ENCODE measurements at regions not wholly inside any gene's neighbourhood (a gene's known extent, or its start where the extent isn't known, plus 50 kb on each side); places are given as distances from the start of the nearest gene placed in this dataset.

GRCh38 chr2:47999512-47999911, 93.2 kb upstream of the FBXO11 start:
- intact Hi-C loops (cut with micrococcal nuclease), result no loop called here
- Mint-ChIP-seq H3K4me3 (no peak overlapping the region), H3K27ac (no peak overlapping the region), H3K4me1 (peaks cover 0 to 5% (median 0%) of the 10 kb centered on the region in 7 donors), H3K9me3 (no peaks in the 10 kb centered on the region), H3K27me3 (peaks cover 0 to 8% (median 3%) of the 10 kb centered on the region in 5 donors), H3K36me3 (no peaks in the 10 kb centered on the region)
- CTCF ChIA-PET, result no interaction called here
- ATAC-seq (no peak), DNase-seq (no peak)
- H3K4me3 ChIP-seq (ENCODE audit: low read length), result no peak overlapping the region
- H3K27me3 ChIP-seq (ENCODE audit: control insufficient read depth in 2 of 2, insufficient read depth in 2 of 2, low read length in 2 of 2), result no peaks in the 10 kb centered on the region
- no peaks in the 10 kb centered on the region for H3K9me3 ChIP-seq (ENCODE audit: control insufficient read depth in 2 of 3, low read length in 3 of 3)
- H3K27ac ChIP-seq (ENCODE audit: low read depth, low read length), result no peak overlapping the region
- no peaks in the 10 kb centered on the region for H3K36me3 ChIP-seq (ENCODE audit: control insufficient read depth in 2 of 3, insufficient read depth in 3 of 3, low read length in 3 of 3)
- H3K4me1 ChIP-seq (ENCODE audit: control insufficient read depth in 2 of 2, insufficient read depth in 2 of 2, low read length in 2 of 2), result no peaks in the 10 kb centered on the region
- POLR2A ChIA-PET, result no interaction called here

- no peaks in the 10 kb centered on the region for H3K36me3 Mint-ChIP-seq
- Histone ChIP-seq H3K4me3 (ENCODE audit: low read length) (no peak overlapping the region), H3K27ac (ENCODE audit: low read depth, low read length) (no peak overlapping the region), H3K36me3 (ENCODE audit: control insufficient read depth in 2 of 3, insufficient read depth in 3 of 3, low read length in 3 of 3) (no peaks in the 10 kb centered on the region), H3K4me1 (ENCODE audit: control insufficient read depth in 2 of 2, insufficient read depth in 2 of 2, low read length in 2 of 2) (no peaks in the 10 kb centered on the region), H3K9me3 (ENCODE audit: control insufficient read depth in 2 of 3, low read length in 3 of 3) (no peaks in the 10 kb centered on the region), H3K27me3 (ENCODE audit: control insufficient read depth in 2 of 2, insufficient read depth in 2 of 2, low read length in 2 of 2) (no peaks in the 10 kb centered on the region)
- intact Hi-C loops (cut with micrococcal nuclease), result no loop called here
- CTCF ChIA-PET, result no interaction called here
- DNase-seq (no peak), ATAC-seq (no peak)
- peaks cover 0 to 2% (median 0%) of the 10 kb centered on the region in 11 donors for H3K9me3 Mint-ChIP-seq
- no peak overlapping the region for H3K4me3 Mint-ChIP-seq
- POLR2A ChIA-PET, result no interaction called here
- peaks cover 0 to 5% (median 0%) of the 10 kb centered on the region in 7 donors for H3K4me1 Mint-ChIP-seq
- H3K27me3 Mint-ChIP-seq, result peaks cover 0 to 8% (median 0%) of the 10 kb centered on the region in 5 donors
- no peak overlapping the region for H3K27ac Mint-ChIP-seq
Observed at GRCh38 chr2:48001498-48001897, 95.2 kb upstream of the FBXO11 start.

GRCh38 chr2:48006094-48006493, 99.8 kb upstream of the FBXO11 start:
- Histone ChIP-seq H3K36me3 (ENCODE audit: control insufficient read depth in 2 of 3, insufficient read depth in 3 of 3, low read length in 3 of 3) (no peaks in the 10 kb centered on the region), H3K4me3 (ENCODE audit: low read length) (no peak overlapping the region), H3K4me1 (ENCODE audit: control insufficient read depth in 2 of 2, insufficient read depth in 2 of 2, low read length in 2 of 2) (no peaks in the 10 kb centered on the region), H3K27me3 (ENCODE audit: control insufficient read depth in 2 of 2, insufficient read depth in 2 of 2, low read length in 2 of 2) (no peaks in the 10 kb centered on the region), H3K9me3 (ENCODE audit: control insufficient read depth in 2 of 3, low read length in 3 of 3) (no peaks in the 10 kb centered on the region), H3K27ac (ENCODE audit: low read depth, low read length) (no peak overlapping the region)
- Mint-ChIP-seq H3K36me3 (peaks cover 0 to 3% (median 0%) of the 10 kb centered on the region in 5 donors), H3K9me3 (peaks cover 0 to 14% (median 0%) of the 10 kb centered on the region in 11 donors), H3K4me3 (no peak overlapping the region), H3K27ac (no peak overlapping the region), H3K27me3 (peaks cover 0 to 19% (median 2%) of the 10 kb centered on the region in 5 donors), H3K4me1 (peaks cover 0 to 5% (median 0%) of the 10 kb centered on the region in 7 donors)
- intact Hi-C loops (cut with micrococcal nuclease), result no loop called here
- ChIA-PET POLR2A (no interaction called here), CTCF (no interaction called here)
- ATAC-seq (no peak), DNase-seq (no peak)

- H3K4me3 Mint-ChIP-seq, result no peak overlapping the region
- H3K36me3 ChIP-seq (ENCODE audit: control insufficient read depth in 2 of 3, insufficient read depth in 3 of 3, low read length in 3 of 3), result no peaks in the 10 kb centered on the region
- peaks cover 0 to 14% (median 0%) of the 10 kb centered on the region in 11 donors for H3K9me3 Mint-ChIP-seq
- H3K27me3 ChIP-seq (ENCODE audit: control insufficient read depth in 2 of 2, insufficient read depth in 2 of 2, low read length in 2 of 2), result no peaks in the 10 kb centered on the region
- ChIA-PET POLR2A (no interaction called here), CTCF (no interaction called here)
- intact Hi-C loops (cut with micrococcal nuclease), result no loop called here
- H3K4me3 ChIP-seq (ENCODE audit: low read length), result no peak overlapping the region
- H3K4me1 ChIP-seq (ENCODE audit: control insufficient read depth in 2 of 2, insufficient read depth in 2 of 2, low read length in 2 of 2), result no peaks in the 10 kb centered on the region
- no peak for ATAC-seq
- H3K4me1 Mint-ChIP-seq, result no peaks in the 10 kb centered on the region
- no peak for DNase-seq
- H3K27ac ChIP-seq (ENCODE audit: low read depth, low read length), result no peak overlapping the region
- no peak overlapping the region for H3K27ac Mint-ChIP-seq
- peaks cover 0 to 14% (median 5%) of the 10 kb centered on the region in 5 donors for H3K27me3 Mint-ChIP-seq
- H3K9me3 ChIP-seq (ENCODE audit: control insufficient read depth in 2 of 3, low read length in 3 of 3), result no peaks in the 10 kb centered on the region
- H3K36me3 Mint-ChIP-seq, result peaks cover 0 to 3% (median 0%) of the 10 kb centered on the region in 5 donors
Observed at GRCh38 chr2:48007699-48008268, 101.5 kb upstream of the FBXO11 start.

- Mint-ChIP-seq H3K36me3 (peaks cover 0 to 3% (median 0%) of the 10 kb centered on the region in 5 donors), H3K4me1 (no peaks in the 10 kb centered on the region), H3K9me3 (peaks cover 0 to 14% (median 0%) of the 10 kb centered on the region in 11 donors), H3K27ac (no peak overlapping the region), H3K27me3 (peaks cover 0 to 14% (median 5%) of the 10 kb centered on the region in 5 donors), H3K4me3 (no peak overlapping the region)
- intact Hi-C loops (cut with micrococcal nuclease), result no loop called here
- POLR2A ChIA-PET, result no interaction called here
- Histone ChIP-seq H3K9me3 (ENCODE audit: control insufficient read depth in 2 of 3, low read length in 3 of 3) (no peaks in the 10 kb centered on the region), H3K36me3 (ENCODE audit: control insufficient read depth in 2 of 3, insufficient read depth in 3 of 3, low read length in 3 of 3) (no peaks in the 10 kb centered on the region), H3K4me3 (ENCODE audit: low read length) (no peak overlapping the region), H3K4me1 (ENCODE audit: control insufficient read depth in 2 of 2, insufficient read depth in 2 of 2, low read length in 2 of 2) (no peaks in the 10 kb centered on the region), H3K27me3 (ENCODE audit: control insufficient read depth in 2 of 2, insufficient read depth in 2 of 2, low read length in 2 of 2) (no peaks in the 10 kb centered on the region), H3K27ac (ENCODE audit: low read depth, low read length) (no peak overlapping the region)
- ATAC-seq (no peak), DNase-seq (no peak)
- CTCF ChIA-PET, result no interaction called here
Observed at GRCh38 chr2:48009256-48009655, 103.0 kb upstream of the FBXO11 start.

- CTCF ChIA-PET, result no interaction called here
- H3K27ac Mint-ChIP-seq, result no peak overlapping the region
- Histone ChIP-seq H3K27me3 (ENCODE audit: control insufficient read depth in 2 of 2, insufficient read depth in 2 of 2, low read length in 2 of 2) (no peaks in the 10 kb centered on the region), H3K9me3 (ENCODE audit: control insufficient read depth in 2 of 3, low read length in 3 of 3) (peaks cover 0 to 3% (median 0%) of the 10 kb centered on the region in 3 experiments), H3K4me3 (ENCODE audit: low read length) (no peak overlapping the region), H3K36me3 (ENCODE audit: control insufficient read depth in 2 of 3, insufficient read depth in 3 of 3, low read length in 3 of 3) (no peaks in the 10 kb centered on the region), H3K27ac (ENCODE audit: low read depth, low read length) (no peak overlapping the region), H3K4me1 (ENCODE audit: control insufficient read depth in 2 of 2, insufficient read depth in 2 of 2, low read length in 2 of 2) (no peaks in the 10 kb centered on the region)
- ATAC-seq (no peak), DNase-seq (no peak)
- peaks cover 0 to 11% (median 8%) of the 10 kb centered on the region in 5 donors for H3K27me3 Mint-ChIP-seq
- POLR2A ChIA-PET, result no interaction called here
- H3K36me3 Mint-ChIP-seq, result peaks cover 0 to 10% (median 0%) of the 10 kb centered on the region in 5 donors
- intact Hi-C loops (cut with micrococcal nuclease), result no loop called here
- H3K4me3 Mint-ChIP-seq, result no peak overlapping the region
- peaks cover 0 to 13% (median 2%) of the 10 kb centered on the region in 11 donors for H3K9me3 Mint-ChIP-seq
- H3K4me1 Mint-ChIP-seq, result no peaks in the 10 kb centered on the region
Observed at GRCh38 chr2:48015421-48015820, 109.1 kb upstream of the FBXO11 start.

Measured in naive thymus-derived CD4-positive, alpha-beta T cell (primary cell).